Caco-2 (cell line): ENCODE measurements at regions not wholly inside any gene's neighbourhood (a gene's known extent, or its start where the extent isn't known, plus 50 kb on each side); places are given as distances from the start of the nearest gene placed in this dataset.

Source experiments
- BruUV-seq: library from RNA; stranded (reverse); fragments of 400-500 nt; replicated peaks from 2 replicates; lab custom pipeline; 2021; lab: Mats Ljungman, UMichigan
- CTCF ChIA-PET: fragments of 300-600 bp; sonication (Branson Sonifier 250); formaldehyde crosslinking; loops from one replicate; lab custom pipeline; 2022; ENCODE audit warnings: antibody characterized with exemption; lab: Charles Lee
- POLR2A ChIA-PET: fragments of 300-600 bp; sonication (Branson Sonifier 250); formaldehyde crosslinking; loops from one replicate; lab custom pipeline; 2022; ENCODE audit warnings: antibody characterized with exemption; lab: Charles Lee
- DNase-seq, 2 experiments: peaks; one replicate each; pipeline versions ENCODE4 v3.0.0 to v3.0.0-alpha.2; 2020 to 2022
- H3K27me3 ChIP-seq: replicated peaks from 2 replicates; pipeline ENCODE4 v1.6.0; 2011; ENCODE audit warnings: low read length; ENCODE audit not compliant: control insufficient read depth, insufficient read depth
- H3K36me3 ChIP-seq: 2 replicates; pipeline ENCODE4 v1.5.1; 2011; ENCODE audit warnings: low read length; ENCODE audit not compliant: control insufficient read depth, insufficient read depth
- H3K4me1 ChIP-seq: fragments of 250-450 bp; sonication (Bioruptor Pico); 2 replicates; pipeline ENCODE4 v1.5.1; 2020; ENCODE audit warnings: mild to moderate bottlenecking
- H3K4me3 ChIP-seq: 2 replicates; pipeline ENCODE4 v1.5.1; 2011; ENCODE audit warnings: low read depth, mild to moderate bottlenecking, control low read depth, low read length
- H3K9me3 ChIP-seq: fragments of 250-450 bp; sonication (Bioruptor Pico); 2 replicates; pipeline ENCODE4 v1.5.1; 2020; ENCODE audit warnings: mild to moderate bottlenecking, moderate library complexity
- H3K27ac Mint-ChIP-seq: one replicate; pipeline ENCODE4 v1.8.0; 2022; ENCODE audit warnings: mixed read lengths; ENCODE audit not compliant: unreplicated experiment
- H3K27me3 Mint-ChIP-seq: one replicate; pipeline ENCODE4 v1.8.0; 2022; ENCODE audit warnings: mixed read lengths; ENCODE audit not compliant: insufficient read depth, unreplicated experiment
- H3K36me3 Mint-ChIP-seq: one replicate; pipeline ENCODE4 v1.8.0; 2022; ENCODE audit warnings: mild to moderate bottlenecking, mixed read lengths; ENCODE audit not compliant: insufficient read depth, unreplicated experiment
- H3K4me1 Mint-ChIP-seq: one replicate; pipeline ENCODE4 v1.8.0; 2022; ENCODE audit warnings: low read depth, mixed read lengths; ENCODE audit not compliant: unreplicated experiment
- H3K4me3 Mint-ChIP-seq: one replicate; pipeline ENCODE4 v1.8.0; 2022; ENCODE audit warnings: mild to moderate bottlenecking, moderate library complexity, mixed read lengths; ENCODE audit not compliant: unreplicated experiment
- H3K9me3 Mint-ChIP-seq: one replicate; pipeline ENCODE4 v1.8.0; 2022; ENCODE audit warnings: mixed read lengths; ENCODE audit not compliant: unreplicated experiment
- intact Hi-C: fragments of 100-400 bp; cut with micrococcal nuclease; formaldehyde crosslinking; loops from one replicate; pipeline ENCODE4 v1.10.0; 2022; ENCODE audit not compliant: unreplicated experiment
- TF ChIP-seq, protein P1 (sequence below), 2 experiments: fragments of 200-600 bp in 1 of 2; IDR thresholded peaks; 1 replicate in 1 of 2; 2 replicates in 1 of 2; pipeline versions ENCODE4 v1.5.1 to v1.8.0; 2011 to 2022; ENCODE audit warnings: antibody characterized with exemption in 1 of 2, control low read depth in 1 of 2, inconsistent platforms in 1 of 2, low read depth in 1 of 2, low read length in 1 of 2, mild to moderate bottlenecking in 1 of 2, moderate library complexity in 1 of 2; ENCODE audit not compliant: insufficient read depth in 1 of 2, severe bottlenecking in 1 of 2, unreplicated experiment in 1 of 2

DNA sequence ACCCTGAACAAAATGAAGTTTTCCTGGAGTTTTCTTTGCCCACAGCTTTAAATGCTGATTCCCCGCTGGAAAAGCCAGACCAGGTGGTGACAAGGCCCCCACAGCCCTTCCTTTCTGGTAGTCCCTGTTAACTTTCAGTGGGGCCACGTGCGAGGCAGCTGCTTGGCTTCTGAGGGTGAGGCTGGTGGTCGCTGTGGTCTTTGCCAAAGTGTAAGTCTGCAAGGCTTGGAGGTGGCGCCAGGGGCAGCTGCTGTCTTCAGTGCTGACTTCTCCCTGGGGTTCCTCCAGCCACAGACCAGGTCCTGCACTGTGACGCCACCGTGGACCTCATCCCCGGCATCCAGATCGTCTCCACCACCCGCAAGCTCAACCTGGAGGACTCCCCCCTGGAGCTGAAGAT is 54.1 kb upstream of the TAMM41 start:
- DNase-seq, result no peak
- Histone ChIP-seq H3K27me3 (no peaks in the 10 kb centered on the region), H3K36me3 (no peaks in the 10 kb centered on the region), H3K4me1 (no peaks in the 10 kb centered on the region), H3K4me3 (no peak overlapping the region), H3K9me3 (no peaks in the 10 kb centered on the region)
- no TSS peak for BruUV-seq
- Mint-ChIP-seq H3K27me3 (peaks cover 18% of the 10 kb centered on the region), H3K4me3 (no peak overlapping the region), H3K36me3 (no peaks in the 10 kb centered on the region), H3K27ac (no peak overlapping the region), H3K4me1 (no peaks in the 10 kb centered on the region), H3K9me3 (no peaks in the 10 kb centered on the region)
- intact Hi-C loops, result no loop called here
- CTCF ChIA-PET, result interaction anchor here (0.5 kb wide), 1 partner anchor 818 kb away, joined by 5 read pairs; no protein-coding TSS in a partner anchor
- POLR2A ChIA-PET, result no interaction called here
- TF ChIP-seq, protein P1, sequence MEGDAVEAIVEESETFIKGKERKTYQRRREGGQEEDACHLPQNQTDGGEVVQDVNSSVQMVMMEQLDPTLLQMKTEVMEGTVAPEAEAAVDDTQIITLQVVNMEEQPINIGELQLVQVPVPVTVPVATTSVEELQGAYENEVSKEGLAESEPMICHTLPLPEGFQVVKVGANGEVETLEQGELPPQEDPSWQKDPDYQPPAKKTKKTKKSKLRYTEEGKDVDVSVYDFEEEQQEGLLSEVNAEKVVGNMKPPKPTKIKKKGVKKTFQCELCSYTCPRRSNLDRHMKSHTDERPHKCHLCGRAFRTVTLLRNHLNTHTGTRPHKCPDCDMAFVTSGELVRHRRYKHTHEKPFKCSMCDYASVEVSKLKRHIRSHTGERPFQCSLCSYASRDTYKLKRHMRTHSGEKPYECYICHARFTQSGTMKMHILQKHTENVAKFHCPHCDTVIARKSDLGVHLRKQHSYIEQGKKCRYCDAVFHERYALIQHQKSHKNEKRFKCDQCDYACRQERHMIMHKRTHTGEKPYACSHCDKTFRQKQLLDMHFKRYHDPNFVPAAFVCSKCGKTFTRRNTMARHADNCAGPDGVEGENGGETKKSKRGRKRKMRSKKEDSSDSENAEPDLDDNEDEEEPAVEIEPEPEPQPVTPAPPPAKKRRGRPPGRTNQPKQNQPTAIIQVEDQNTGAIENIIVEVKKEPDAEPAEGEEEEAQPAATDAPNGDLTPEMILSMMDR (IDR thresholded peaks at IDR 0.05; ENCODE audit: insufficient read depth in 1 of 2, low read depth in 1 of 2, low read length in 1 of 2, severe bottlenecking in 1 of 2, unreplicated experiment in 1 of 2), result no peak

DNA sequence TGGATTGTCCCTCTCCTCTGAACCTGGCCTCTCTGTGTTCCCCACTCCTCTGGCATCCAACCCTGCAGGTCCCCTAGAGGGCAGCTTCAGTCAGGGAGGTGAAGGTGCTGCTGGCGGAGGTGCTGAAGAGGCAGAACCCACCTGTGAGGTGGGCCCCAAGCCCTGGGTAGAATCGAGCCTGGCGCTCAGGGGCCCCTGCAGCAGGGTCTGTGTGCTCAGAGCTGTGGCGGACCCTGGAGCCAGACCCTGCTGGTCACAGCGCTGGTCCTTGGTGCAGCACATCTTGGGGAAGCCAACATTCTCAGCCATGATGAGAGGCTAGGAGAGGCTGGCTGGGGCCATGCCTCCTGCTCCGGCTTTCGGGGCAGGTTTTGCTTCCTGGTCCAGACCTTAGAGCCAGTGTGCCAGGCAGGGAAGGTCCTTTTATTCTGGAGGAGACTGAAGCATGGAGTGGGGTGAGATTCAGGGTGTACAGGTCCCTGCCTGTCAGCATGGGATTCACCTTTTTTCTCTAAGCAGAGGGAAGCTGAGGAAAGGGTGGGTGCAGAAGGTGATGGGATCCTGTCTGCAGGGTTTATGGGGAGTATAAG is 54.7 kb upstream of the TAMM41 start:
- BruUV-seq, result no TSS peak
- no peaks in the 10 kb centered on the region for H3K36me3 Mint-ChIP-seq
- H3K27me3 Mint-ChIP-seq, result peaks cover 15% of the 10 kb centered on the region
- Histone ChIP-seq H3K9me3 (no peaks in the 10 kb centered on the region), H3K27me3 (no peaks in the 10 kb centered on the region), H3K4me1 (no peaks in the 10 kb centered on the region), H3K4me3 (no peak overlapping the region), H3K36me3 (no peaks in the 10 kb centered on the region)
- intact Hi-C loops, result no loop called here
- CTCF ChIA-PET, result interaction anchor here (0.5 kb wide), 1 partner anchor 818 kb away, joined by 5 read pairs; no protein-coding TSS in a partner anchor
- TF ChIP-seq, protein P1 (IDR thresholded peaks at IDR 0.05; ENCODE audit: insufficient read depth in 1 of 2, low read depth in 1 of 2, low read length in 1 of 2, severe bottlenecking in 1 of 2, unreplicated experiment in 1 of 2), result no peak
- no peak overlapping the region for H3K27ac Mint-ChIP-seq
- H3K9me3 Mint-ChIP-seq, result no peaks in the 10 kb centered on the region
- POLR2A ChIA-PET, result no interaction called here
- no peak overlapping the region for H3K4me3 Mint-ChIP-seq
- no peak for DNase-seq
- H3K4me1 Mint-ChIP-seq, result no peaks in the 10 kb centered on the region

DNA sequence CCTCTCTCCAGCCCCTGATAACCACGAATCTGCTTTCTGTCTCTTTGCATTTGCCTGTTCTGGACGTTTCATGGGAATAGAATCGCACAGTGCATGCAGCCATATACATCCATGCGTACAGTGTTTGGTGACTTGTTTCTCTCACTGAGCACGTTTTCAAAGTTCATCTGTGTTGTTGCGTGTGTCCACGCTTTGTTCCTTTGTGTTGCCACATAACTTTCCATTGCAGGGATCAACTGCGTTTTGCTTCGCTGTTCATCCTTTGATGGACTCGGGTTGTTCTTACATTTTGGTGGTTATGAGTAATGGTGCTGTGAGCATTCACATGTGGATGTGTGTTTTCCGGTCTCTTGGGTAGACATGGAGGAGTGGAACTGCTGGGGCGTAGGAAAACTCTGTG is 56.4 kb upstream of the TAMM41 start:
- Mint-ChIP-seq H3K27me3 (peaks cover 15% of the 10 kb centered on the region), H3K36me3 (no peaks in the 10 kb centered on the region), H3K9me3 (no peaks in the 10 kb centered on the region), H3K27ac (no peak overlapping the region), H3K4me3 (no peak overlapping the region), H3K4me1 (no peaks in the 10 kb centered on the region)
- no peaks in the 10 kb centered on the region for H3K9me3 ChIP-seq
- DNase-seq, result no peak
- H3K36me3 ChIP-seq, result no peaks in the 10 kb centered on the region
- no peaks in the 10 kb centered on the region for H3K4me1 ChIP-seq
- H3K27me3 ChIP-seq, result no peaks in the 10 kb centered on the region
- ChIA-PET POLR2A (no interaction called here), CTCF (no interaction called here)
- BruUV-seq, result no TSS peak
- TF ChIP-seq, protein P1 (IDR thresholded peaks at IDR 0.05; ENCODE audit: insufficient read depth in 1 of 2, low read depth in 1 of 2, low read length in 1 of 2, severe bottlenecking in 1 of 2, unreplicated experiment in 1 of 2), result no peak
- intact Hi-C loops, result no loop called here
- no peak overlapping the region for H3K4me3 ChIP-seq
